NCI-H526 treated with DMSO at 0.1 percent for 48 hours (cell line): ENCODE measurements at regions not wholly inside any gene's neighbourhood (a gene's known extent, or its start where the extent isn't known, plus 50 kb on each side); places are given as distances from the start of the nearest gene placed in this dataset.

ENCODE experiments used
- DNase-seq: peaks from one replicate; lab custom pipeline; 2025; lab: John Stamatoyannopoulos, UW

GRCh38 chr22:48793949-48794348 is 1033.7 kb downstream of the BRD1 start:
- no peak for DNase-seq

GRCh38 chr22:48786679-48786996 is 1041.0 kb downstream of the BRD1 start:
- no peak for DNase-seq

- DNase-seq = no peak
Measured at GRCh38 chr22:48785792-48786678, 1041.6 kb downstream of the BRD1 start.

- no peak for DNase-seq
Measured at GRCh38 chr22:48784701-48785503, 1042.8 kb downstream of the BRD1 start.

GRCh38 chr22:48783821-48784266 is 1043.8 kb downstream of the BRD1 start:
- DNase-seq = no peak

- DNase-seq = peak; percentile 2
Measured at GRCh38 chr22:48782811-48783511, 1044.7 kb downstream of the BRD1 start.

- no peak for DNase-seq
Measured at GRCh38 chr22:48782326-48782725, 1045.3 kb downstream of the BRD1 start.

- DNase-seq = no peak
Measured at GRCh38 chr22:48781868-48782267, 1045.8 kb downstream of the BRD1 start.

GRCh38 chr22:48781391-48781790 is 1046.3 kb downstream of the BRD1 start:
- no peak for DNase-seq

- DNase-seq = no peak
Measured at GRCh38 chr22:48780597-48781277, 1046.9 kb downstream of the BRD1 start.

GRCh38 chr22:48779661-48780596 is 1047.7 kb downstream of the BRD1 start:
- no peak for DNase-seq

GRCh38 chr22:48779211-48779643 is 1048.4 kb downstream of the BRD1 start:
- DNase-seq = no peak

- DNase-seq = no peak
Measured at GRCh38 chr22:48778308-48779195, 1049.1 kb downstream of the BRD1 start.

GRCh38 chr22:48772286-48772907 is 1055.3 kb downstream of the BRD1 start:
- no peak for DNase-seq

- no peak for DNase-seq
Measured at GRCh38 chr22:48765595-48765994, 1062.1 kb downstream of the BRD1 start.

- DNase-seq = no peak
Measured at GRCh38 chr22:48761546-48761945, 1066.1 kb downstream of the BRD1 start.

- DNase-seq = no peak
Measured at GRCh38 chr22:48760481-48761390, 1066.9 kb downstream of the BRD1 start.
